ENCODE measurements at regions not wholly inside any gene's neighbourhood (a gene's known extent, or its start where the extent isn't known, plus 50 kb on each side); places are given as distances from the start of the nearest gene placed in this dataset.

- DNase-seq, result no peak
Observed at GRCh38 chr5:159713773-159714172, 202.5 kb upstream of the ADRA1B start.

GRCh38 chr5:159725475-159725874 is 190.8 kb upstream of the ADRA1B start:
- no peak for DNase-seq

GRCh38 chr5:159727167-159727566 is 189.1 kb upstream of the ADRA1B start:
- DNase-seq, result no peak

GRCh38 chr5:159730285-159730684 is 186.0 kb upstream of the ADRA1B start:
- DNase-seq, result no peak

GRCh38 chr5:159732220-159732619 is 184.1 kb upstream of the ADRA1B start:
- no peak for DNase-seq

- no peak for DNase-seq
Observed at GRCh38 chr5:159734366-159734765, 181.9 kb upstream of the ADRA1B start.

- DNase-seq, result no peak
Observed at GRCh38 chr5:159735036-159735435, 181.2 kb upstream of the ADRA1B start.

- no peak for DNase-seq
Observed at GRCh38 chr5:159735749-159736660, 180.3 kb upstream of the ADRA1B start.

GRCh38 chr5:159736844-159737243 is 179.4 kb upstream of the ADRA1B start:
- no peak for DNase-seq

GRCh38 chr5:159737263-159737662 is 179.0 kb upstream of the ADRA1B start:
- no peak for DNase-seq

GRCh38 chr5:159741829-159742322 is 174.4 kb upstream of the ADRA1B start:
- no peak for DNase-seq

GRCh38 chr5:159743234-159743633 is 173.0 kb upstream of the ADRA1B start:
- DNase-seq, result no peak

GRCh38 chr5:159746707-159747106 is 169.6 kb upstream of the ADRA1B start:
- no peak for DNase-seq

GRCh38 chr5:159749146-159749545 is 167.1 kb upstream of the ADRA1B start:
- DNase-seq, result no peak

- DNase-seq, result no peak
Observed at GRCh38 chr5:159750226-159750625, 166.1 kb upstream of the ADRA1B start.

- no peak for DNase-seq
Observed at GRCh38 chr5:159751459-159751858, 164.8 kb upstream of the ADRA1B start.

- DNase-seq, result no peak
Observed at GRCh38 chr5:159752622-159753275, 163.5 kb upstream of the ADRA1B start.

- no peak for DNase-seq
Observed at GRCh38 chr5:159758189-159758588, 158.1 kb upstream of the ADRA1B start.

GRCh38 chr5:159759791-159760290 is 156.4 kb upstream of the ADRA1B start:
- DNase-seq, result no peak

- no peak for DNase-seq
Observed at GRCh38 chr5:159762921-159763320, 153.4 kb upstream of the ADRA1B start.

- DNase-seq, result no peak
Observed at GRCh38 chr5:159763562-159763961, 152.7 kb upstream of the ADRA1B start.

GRCh38 chr5:159764283-159765134 is 151.8 kb upstream of the ADRA1B start:
- DNase-seq, result no peak

GRCh38 chr5:159765135-159765433 is 151.2 kb upstream of the ADRA1B start:
- no peak for DNase-seq
